Heart right ventricle (tissue), 16 donors: ENCODE measurements at regions not wholly inside any gene's neighbourhood (a gene's known extent, or its start where the extent isn't known, plus 50 kb on each side); places are given as distances from the start of the nearest gene placed in this dataset.

Source experiments
- ATAC-seq, 8 donors: fragments of 200-7000 bp; cut with Tn5 transposase; one replicate each; pipeline ENCODE4 v1.9.1; 2020; ENCODE audit warnings: mild to moderate bottlenecking in 8 of 8, moderate library complexity in 8 of 8, moderate number of reproducible peaks in 1 of 8
- DNase-seq, 2 donors: peaks; one replicate each; pipeline ENCODE4 v3.0.0-alpha.2; 2020
- H3K27ac ChIP-seq, 10 donors: fragments of 200-600 bp; sonication (generic) in 2 of 10; one replicate each; pipeline versions ENCODE4 v1.5.0 to v1.8.0; 2020 to 2022; ENCODE audit warnings: mild to moderate bottlenecking in 3 of 10
- H3K27me3 ChIP-seq, 7 donors: fragments of 200-600 bp; one replicate each; pipeline ENCODE4 v1.8.0; 2021 to 2022; ENCODE audit warnings: mild to moderate bottlenecking in 2 of 7
- H3K36me3 ChIP-seq, 9 donors: fragments of 200-600 bp; sonication (generic) in 1 of 9; one replicate each; pipeline versions ENCODE4 v1.5.0 to v1.8.0; 2020 to 2022; ENCODE audit warnings: mild to moderate bottlenecking in 2 of 9
- H3K4me1 ChIP-seq, 9 donors: fragments of 200-600 bp; sonication (generic) in 1 of 9; one replicate each; pipeline versions ENCODE4 v1.5.0 to v1.8.0; 2020 to 2022; ENCODE audit warnings: mild to moderate bottlenecking in 4 of 9
- H3K4me3 ChIP-seq, 10 donors: fragments of 200-600 bp; sonication (generic) in 2 of 10; one replicate each; pipeline versions ENCODE4 v1.5.0 to v1.8.0; 2020 to 2022; ENCODE audit warnings: mild to moderate bottlenecking in 7 of 10, moderate library complexity in 2 of 10
- H3K9me3 ChIP-seq, 11 donors: fragments of 200-600 bp in 10 of 11; sonication (generic) in 2 of 11; one replicate each; pipeline versions ENCODE4 v1.5.0 to v1.8.0; 2013 to 2022; ENCODE audit warnings: mild to moderate bottlenecking in 2 of 11, control low read depth in 1 of 11, moderate library complexity in 1 of 11
- WGBS, 2 donors: extraction: QIAGEN DNeasy Blood & Tissue Kit; methylation state at CpG; one replicate each; pipeline ENCODE4 v1.1.7; 2013; ENCODE audit warnings: inconsistent platforms in 1 of 2; 5-methylcytosine and 5-hydroxymethylcytosine counted together
- intact Hi-C, 10 donors: fragments of 100-400 bp; cut with DNase I; formaldehyde crosslinking; loops; one replicate each; pipeline versions ENCODE4 v1.11.1 to v1.14.2; 2022
- TF ChIP-seq, protein P1 (sequence below), 9 donors: fragments of 200-600 bp; sonication (generic) in 2 of 9; IDR thresholded peaks; one replicate each; pipeline versions ENCODE4 v1.5.0 to v1.8.0; 2021 to 2022; ENCODE audit warnings: antibody characterized with exemption in 9 of 9, mild to moderate bottlenecking in 5 of 9, moderate library complexity in 1 of 9
- donor health status: Arrhythmogenic right ventricular cardiomyopathy.
- donor health status: ischemic (EF 13 %, LVEDD 7.1; RV severe dilation, severe dysfunction).
- donor health status: healthy with polysubstance abuse.
- donor health status: DM: no; HTN: yes; CAD: no.
- donor health status: DM: no; HTN: no; CAD: no.
- donor health status: ischemic (EF 25% LVEDD 6.9; RV normal size, moderate dysfunction).
- donor health status: ischemic (EF 25% LVEDD 5.7; RV mildly dilated, moderate dysfunction).
- donor health status: healthy.
- donor health status: DM: yes; HTN: yes; CAD: no.
- donor health status: Ischemic cardiomyopathy.
- donor health status: ischemic (EF 35%, LVEDD 5.7; RV mildly dilated, moderate dysfunction).
- donor health status: nonischemic (EF 11% LVEDD 7.7; RV severe dilation, severe dysfunction).
- donor health status: DM: yes; HTN: yes; CAD: no.
- donor health status: PGD.
- donor health status: ischemic (EF 29% LVEDD 5.4; RV normal size, mild dysfunction).
- donor health status: nonischemic (EF 23%, LVEDD 6.1; RV moderate dilation, normal function).

- Histone ChIP-seq H3K36me3 (peaks cover 0 to 3% (median 0%) of the 10 kb centered on the region in 9 donors), H3K4me3 (no peak overlapping the region), H3K27me3 (no peaks in the 10 kb centered on the region), H3K27ac (peak overlapping the region in 3 of 10 donors; percentile 27 to 55 (median 35)), H3K9me3 (no peaks in the 10 kb centered on the region), H3K4me1 (peaks cover 0 to 88% (median 75%) of the 10 kb centered on the region in 9 donors)
- TF ChIP-seq, protein P1, sequence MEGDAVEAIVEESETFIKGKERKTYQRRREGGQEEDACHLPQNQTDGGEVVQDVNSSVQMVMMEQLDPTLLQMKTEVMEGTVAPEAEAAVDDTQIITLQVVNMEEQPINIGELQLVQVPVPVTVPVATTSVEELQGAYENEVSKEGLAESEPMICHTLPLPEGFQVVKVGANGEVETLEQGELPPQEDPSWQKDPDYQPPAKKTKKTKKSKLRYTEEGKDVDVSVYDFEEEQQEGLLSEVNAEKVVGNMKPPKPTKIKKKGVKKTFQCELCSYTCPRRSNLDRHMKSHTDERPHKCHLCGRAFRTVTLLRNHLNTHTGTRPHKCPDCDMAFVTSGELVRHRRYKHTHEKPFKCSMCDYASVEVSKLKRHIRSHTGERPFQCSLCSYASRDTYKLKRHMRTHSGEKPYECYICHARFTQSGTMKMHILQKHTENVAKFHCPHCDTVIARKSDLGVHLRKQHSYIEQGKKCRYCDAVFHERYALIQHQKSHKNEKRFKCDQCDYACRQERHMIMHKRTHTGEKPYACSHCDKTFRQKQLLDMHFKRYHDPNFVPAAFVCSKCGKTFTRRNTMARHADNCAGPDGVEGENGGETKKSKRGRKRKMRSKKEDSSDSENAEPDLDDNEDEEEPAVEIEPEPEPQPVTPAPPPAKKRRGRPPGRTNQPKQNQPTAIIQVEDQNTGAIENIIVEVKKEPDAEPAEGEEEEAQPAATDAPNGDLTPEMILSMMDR (IDR thresholded peaks at IDR 0.05): no peak
- ATAC-seq: no peak
- intact Hi-C loops: loop anchor here in 1 of 10 donors (10.0 kb wide), 1 partner anchor 52 kb away; no protein-coding TSS in a partner anchor
- DNase-seq: no peak
- 62 to 66% methylated on average over 3 of the region's 3 CpGs for WGBS, 2 donors
Observed at GRCh38 chr2:134132490-134132857, 121.4 kb upstream of the MGAT5 start.

GRCh38 chr2:134133622-134134312 lies 120.1 kb upstream of the MGAT5 start:
- Histone ChIP-seq H3K4me1 (peaks cover 0 to 89% (median 76%) of the 10 kb centered on the region in 9 donors), H3K9me3 (no peaks in the 10 kb centered on the region), H3K36me3 (peaks cover 0 to 3% (median 0%) of the 10 kb centered on the region in 9 donors), H3K27ac (peak overlapping the region in 7 of 10 donors; percentile 36 to 82 (median 60)), H3K27me3 (no peaks in the 10 kb centered on the region), H3K4me3 (no peak overlapping the region)
- TF ChIP-seq, protein P1 (IDR thresholded peaks at IDR 0.05): no peak
- DNase-seq (no peak), ATAC-seq (peak in 4 of 8 donors; percentile 25 to 54 (median 34))
- 69 to 77% methylated on average over 6 of the region's 6 CpGs for WGBS, 2 donors
- intact Hi-C loops: loop anchor here in 1 of 10 donors (10.0 kb wide), 1 partner anchor 51 kb away; no protein-coding TSS in a partner anchor

DNA sequence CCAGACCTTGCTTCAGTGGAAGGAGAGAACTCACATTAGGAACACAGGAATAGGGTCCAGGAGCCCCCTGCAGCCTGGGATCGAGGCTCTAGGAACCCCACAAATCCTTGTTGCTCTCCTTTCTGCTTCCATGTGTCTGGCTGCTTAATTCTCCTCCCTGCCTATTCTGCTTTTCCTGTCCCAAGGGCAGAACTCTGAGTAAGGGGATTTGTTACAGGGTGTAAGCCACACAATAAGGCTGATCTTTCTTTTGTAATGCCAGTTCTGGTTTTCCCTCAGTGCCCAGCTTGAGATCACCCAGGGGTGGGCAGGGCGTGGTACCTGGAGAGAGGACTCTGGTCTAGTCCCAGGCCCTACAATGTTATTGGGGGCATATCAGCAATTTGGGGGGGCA lies 119.6 kb upstream of the MGAT5 start:
- Histone ChIP-seq H3K4me1 (peaks cover 0 to 89% (median 76%) of the 10 kb centered on the region in 9 donors), H3K9me3 (no peaks in the 10 kb centered on the region), H3K36me3 (peaks cover 0 to 3% (median 0%) of the 10 kb centered on the region in 9 donors), H3K27me3 (no peaks in the 10 kb centered on the region), H3K27ac (peak overlapping the region in 7 of 10 donors; percentile 36 to 82 (median 60)), H3K4me3 (no peak overlapping the region)
- ATAC-seq (no peak), DNase-seq (no peak)
- TF ChIP-seq, protein P1 (IDR thresholded peaks at IDR 0.05): no peak
- WGBS, 2 donors: 83 to 91% methylated on average over 2 of the region's 2 CpGs
- intact Hi-C loops: loop anchor here in 1 of 10 donors (10.0 kb wide), 1 partner anchor 50 kb away; no protein-coding TSS in a partner anchor

GRCh38 chr2:134134827-134135226 lies 119.0 kb upstream of the MGAT5 start:
- TF ChIP-seq, protein P1 (IDR thresholded peaks at IDR 0.05): no peak
- ATAC-seq (no peak), DNase-seq (no peak)
- Histone ChIP-seq H3K4me3 (no peak overlapping the region), H3K27me3 (no peaks in the 10 kb centered on the region), H3K9me3 (no peaks in the 10 kb centered on the region), H3K4me1 (peaks cover 0 to 89% (median 76%) of the 10 kb centered on the region in 9 donors), H3K27ac (peak overlapping the region in 5 of 10 donors; percentile 19 to 82 (median 60)), H3K36me3 (peaks cover 0 to 3% (median 0%) of the 10 kb centered on the region in 9 donors)
- 92% methylated on average over 3 of the region's 3 CpGs for WGBS, 2 donors
- intact Hi-C loops: loop anchor here in 4 of 10 donors (5.0 to 10.0 kb wide), 3 partner anchors 37 to 72 kb away; no protein-coding TSS in a partner anchor
